ENCODE measurements at regions not wholly inside any gene's neighbourhood (a gene's known extent, or its start where the extent isn't known, plus 50 kb on each side); places are given as distances from the start of the nearest gene placed in this dataset.

GRCh38 chr5:74492230-74492629, 148.3 kb downstream of the ENC1 start:
- ChIA-PET POLR2A (interaction anchor here (0.9 to 2.4 kb wide), 2 partner anchors 36 to 141 kb away, joined by 3 to 16 read pairs; no protein-coding TSS in a partner anchor), RAD21 (ENCODE audit: unreplicated experiment) (interaction anchor here (1.0 to 2.8 kb wide), 6 partner anchors 27 to 148 kb away, joined by 3 to 24 read pairs (median 8); partner anchors contain the start of gene ENC1), CTCF (interaction anchor here (0.8 to 2.3 kb wide), 3 partner anchors 12 to 146 kb away, joined by 3 to 12 read pairs (median 6); no protein-coding TSS in a partner anchor), SMC1A (ENCODE audit: uncharacterized antibody, unreplicated experiment) (interaction anchor here (1.0 to 4.4 kb wide), 12 partner anchors 18 to 151 kb away, joined by 3 to 40 read pairs (median 6); partner anchors contain the start of gene ENC1)
- Histone ChIP-seq H3K36me3 (ENCODE audit: control insufficient read depth in 2 of 2, insufficient read depth in 2 of 2, low read length in 1 of 2) (no peaks in the 10 kb centered on the region), H4K20me1 (ENCODE audit: control insufficient read depth, insufficient read depth) (no peaks in the 10 kb centered on the region), H3K4me1 (ENCODE audit: control insufficient read depth, insufficient read depth, low read length) (peaks cover 26% of the 10 kb centered on the region), H3K4me3 (no peak overlapping the region), H3K27ac (ENCODE audit: control insufficient read depth, insufficient read depth) (peak overlapping the region; percentile 6; the same call in 1 of the 2 replicates), H3K79me2 (ENCODE audit: control insufficient read depth, insufficient read depth, low read length) (no peaks in the 10 kb centered on the region), H3K4me2 (ENCODE audit: control insufficient read depth, insufficient read depth) (no peak overlapping the region), H3K27me3 (replicated peaks in 1 of 2; ENCODE audit: control insufficient read depth in 2 of 2, insufficient read depth in 2 of 2, low read length in 1 of 2) (no peaks in the 10 kb centered on the region), H2AFZ (ENCODE audit: control insufficient read depth, low read depth, low read length) (no peak overlapping the region), H3K9me3 (replicated peaks; ENCODE audit: control insufficient read depth, insufficient read depth, low read length) (no peaks in the 10 kb centered on the region; the same call in 2 of the 3 replicates), H3K9ac (ENCODE audit: control insufficient read depth, insufficient read depth, low read length) (no peak overlapping the region)
- FAIRE-seq (no peak), DNase-seq (ENCODE audit: low read depth, low spot score) (no peak), ATAC-seq (no peak)
- BruUV-seq (replicated peaks) = no TSS peak
- intact Hi-C loops (cut with micrococcal nuclease; ENCODE audit: unreplicated experiment) = loop anchor here (10.0 kb wide), 1 partner anchor 167 kb away; no protein-coding TSS in a partner anchor
- TF ChIP-seq TAF1 (IDR thresholded peaks at IDR 0.05; ENCODE audit: borderline replicate concordance, low read depth, low read length) (no peak), MXI1 (IDR thresholded peaks at IDR 0.05; ENCODE audit: low read depth, low read length) (no peak), FOXK2 (IDR thresholded peaks at IDR 0.05) (no peak), KAT2A (conservative IDR thresholded peaks at IDR 0.05; ENCODE audit: control insufficient read depth, low read depth, low read length) (no peak), NR2C1 (IDR thresholded peaks at IDR 0.05) (no peak), ESRRA (IDR thresholded peaks at IDR 0.05; ENCODE audit: low read length) (no peak), PKNOX1 (IDR thresholded peaks at IDR 0.05) (no peak), IRF5 (IDR thresholded peaks at IDR 0.05; ENCODE audit: borderline replicate concordance) (no peak), HSF1 (IDR thresholded peaks at IDR 0.05; ENCODE audit: low read depth, low read length) (no peak), RELA (IDR thresholded peaks at IDR 0.05; ENCODE audit: borderline replicate concordance, partially characterized antibody) (no peak), RCOR1 (conservative IDR thresholded peaks at IDR 0.05; ENCODE audit: low read depth, low read length) (no peak), LARP7 (IDR thresholded peaks at IDR 0.05) (no peak)
- TF ChIP-seq, protein P1, sequence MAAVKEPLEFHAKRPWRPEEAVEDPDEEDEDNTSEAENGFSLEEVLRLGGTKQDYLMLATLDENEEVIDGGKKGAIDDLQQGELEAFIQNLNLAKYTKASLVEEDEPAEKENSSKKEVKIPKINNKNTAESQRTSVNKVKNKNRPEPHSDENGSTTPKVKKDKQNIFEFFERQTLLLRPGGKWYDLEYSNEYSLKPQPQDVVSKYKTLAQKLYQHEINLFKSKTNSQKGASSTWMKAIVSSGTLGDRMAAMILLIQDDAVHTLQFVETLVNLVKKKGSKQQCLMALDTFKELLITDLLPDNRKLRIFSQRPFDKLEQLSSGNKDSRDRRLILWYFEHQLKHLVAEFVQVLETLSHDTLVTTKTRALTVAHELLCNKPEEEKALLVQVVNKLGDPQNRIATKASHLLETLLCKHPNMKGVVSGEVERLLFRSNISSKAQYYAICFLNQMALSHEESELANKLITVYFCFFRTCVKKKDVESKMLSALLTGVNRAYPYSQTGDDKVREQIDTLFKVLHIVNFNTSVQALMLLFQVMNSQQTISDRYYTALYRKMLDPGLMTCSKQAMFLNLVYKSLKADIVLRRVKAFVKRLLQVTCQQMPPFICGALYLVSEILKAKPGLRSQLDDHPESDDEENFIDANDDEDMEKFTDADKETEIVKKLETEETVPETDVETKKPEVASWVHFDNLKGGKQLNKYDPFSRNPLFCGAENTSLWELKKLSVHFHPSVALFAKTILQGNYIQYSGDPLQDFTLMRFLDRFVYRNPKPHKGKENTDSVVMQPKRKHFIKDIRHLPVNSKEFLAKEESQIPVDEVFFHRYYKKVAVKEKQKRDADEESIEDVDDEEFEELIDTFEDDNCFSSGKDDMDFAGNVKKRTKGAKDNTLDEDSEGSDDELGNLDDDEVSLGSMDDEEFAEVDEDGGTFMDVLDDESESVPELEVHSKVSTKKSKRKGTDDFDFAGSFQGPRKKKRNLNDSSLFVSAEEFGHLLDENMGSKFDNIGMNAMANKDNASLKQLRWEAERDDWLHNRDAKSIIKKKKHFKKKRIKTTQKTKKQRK (IDR thresholded peaks at IDR 0.05; ENCODE audit: low read depth, low read length) = no peak
- in situ Hi-C loops (cut with MboI) = loop anchor here (5.0 kb wide), 1 partner anchor 145 kb away; no protein-coding TSS in a partner anchor
- 69% methylated on average over 2 of the region's 2 CpGs for WGBS (ENCODE audit: insufficient coverage, insufficient replicate concordance, low lambda C conversion rate, missing lambda C conversion rate)
